GM23338 (cell line): ENCODE measurements at regions not wholly inside any gene's neighbourhood (a gene's known extent, or its start where the extent isn't known, plus 50 kb on each side); places are given as distances from the start of the nearest gene placed in this dataset.

Experiments used
- ATAC-seq: fragments of 200-7000 bp; cut with Tn5 transposase; 3 replicates; pipeline ENCODE4 v1.9.1; 2020
- DNase-seq: peaks from one replicate; pipeline ENCODE4 v3.0.0-alpha.2; 2015; ENCODE audit warnings: low spot score
- H2AFZ ChIP-seq: fragments of 200-600 bp; sonication (generic); 2 replicates; pipeline ENCODE4 v1.8.0; 2016; ENCODE audit warnings: antibody characterized with exemption, mild to moderate bottlenecking, moderate library complexity
- H3F3A ChIP-seq: fragments of 200-600 bp; sonication (generic); replicated peaks from 2 replicates; pipeline ENCODE4 v1.8.0; 2017; ENCODE audit warnings: antibody characterized with exemption, mixed run types, low read depth
- H3K27ac ChIP-seq: fragments of 200-600 bp; sonication (generic); 2 replicates; pipeline ENCODE4 v1.6.1; 2016; ENCODE audit warnings: low read depth
- H3K27me3 ChIP-seq: fragments of 200-600 bp; sonication (generic); 2 replicates; pipeline ENCODE4 v1.8.0; 2016; ENCODE audit warnings: mild to moderate bottlenecking, mixed run types, moderate library complexity; ENCODE audit not compliant: insufficient read depth
- H3K36me3 ChIP-seq: fragments of 200-600 bp; sonication (generic); 2 replicates; pipeline ENCODE4 v1.8.0; 2016; ENCODE audit warnings: mild to moderate bottlenecking; ENCODE audit not compliant: insufficient read depth
- H3K4me1 ChIP-seq: fragments of 200-600 bp; sonication (generic); 2 replicates; pipeline ENCODE4 v1.8.0; 2016; ENCODE audit warnings: mild to moderate bottlenecking, moderate library complexity; ENCODE audit not compliant: insufficient read depth
- H3K4me2 ChIP-seq: fragments of 200-600 bp; sonication (generic); 2 replicates; pipeline ENCODE4 v1.7.1; 2017; ENCODE audit warnings: mixed run types
- H3K4me3 ChIP-seq: fragments of 200-600 bp; sonication (generic); 2 replicates; pipeline ENCODE4 v1.6.1; 2016; ENCODE audit warnings: mixed run types
- H3K79me2 ChIP-seq: fragments of 200-600 bp; sonication (generic); replicated peaks from 2 replicates; pipeline ENCODE4 v1.8.0; 2017; ENCODE audit warnings: mild to moderate bottlenecking; ENCODE audit not compliant: insufficient read depth
- H3K9me2 ChIP-seq: fragments of 200-600 bp; sonication (generic); 2 replicates; pipeline ENCODE4 v1.8.0; 2017; ENCODE audit not compliant: insufficient read depth
- H4K20me1 ChIP-seq: fragments of 200-600 bp; sonication (generic); replicated peaks from 2 replicates; pipeline ENCODE4 v1.8.0; 2017; ENCODE audit warnings: mild to moderate bottlenecking; ENCODE audit not compliant: insufficient read depth
- H3K27ac Mint-ChIP-seq: 2 replicates; pipeline ENCODE4 v1.8.0; 2020; ENCODE audit warnings: inconsistent platforms, mild to moderate bottlenecking, moderate library complexity, mixed read lengths
- H3K27me3 Mint-ChIP-seq: 3 replicates; pipeline ENCODE4 v1.8.0; 2022; ENCODE audit warnings: low read depth, mild to moderate bottlenecking, moderate library complexity, mixed read lengths, inconsistent platforms; ENCODE audit not compliant: insufficient read depth, poor library complexity
- H3K36me3 Mint-ChIP-seq: 3 replicates; pipeline ENCODE4 v1.8.0; 2021; ENCODE audit warnings: low read depth, mild to moderate bottlenecking, inconsistent platforms, moderate library complexity, mixed read lengths
- H3K4me1 Mint-ChIP-seq: 3 replicates; pipeline ENCODE4 v1.8.0; 2020; ENCODE audit warnings: mild to moderate bottlenecking, inconsistent platforms, mixed read lengths
- H3K4me3 Mint-ChIP-seq: 3 replicates; pipeline ENCODE4 v1.8.0; 2021; ENCODE audit warnings: moderate library complexity, mild to moderate bottlenecking, inconsistent platforms, mixed read lengths
- H3K9me3 Mint-ChIP-seq: 3 replicates; pipeline ENCODE4 v1.8.0; 2020; ENCODE audit warnings: moderate library complexity, mild to moderate bottlenecking, inconsistent platforms, mixed read lengths
- CREB1 ChIP-seq: fragments of 250-450 bp; sonication (Bioruptor Pico); IDR thresholded peaks from 2 replicates; pipeline ENCODE4 v1.5.0; 2020; ENCODE audit warnings: low read depth, mild to moderate bottlenecking, moderate library complexity
- EZH2 ChIP-seq: fragments of 200-600 bp; sonication (generic); IDR thresholded peaks from one replicate; pipeline ENCODE4 v1.8.0; 2017; ENCODE audit warnings: antibody characterized with exemption, mild to moderate bottlenecking, low read depth; ENCODE audit not compliant: unreplicated experiment
- EZH2phosphoT487 ChIP-seq: fragments of 200-600 bp; sonication (generic); IDR thresholded peaks from one replicate; pipeline ENCODE4 v1.8.1; 2018; ENCODE audit warnings: antibody characterized with exemption; ENCODE audit not compliant: unreplicated experiment
- JUNB ChIP-seq: IDR thresholded peaks from one replicate; pipeline ENCODE4 v1.6.1; 2016; ENCODE audit warnings: antibody characterized with exemption; ENCODE audit not compliant: unreplicated experiment
- NANOG ChIP-seq: IDR thresholded peaks from 2 replicates; pipeline ENCODE4 v1.6.1; 2016; ENCODE audit warnings: antibody characterized with exemption, borderline replicate concordance
- POLR2AphosphoS5 ChIP-seq: IDR thresholded peaks from 2 replicates; pipeline ENCODE4 v1.6.1; 2016; ENCODE audit warnings: antibody characterized with exemption, low read depth
- STAT1 ChIP-seq: IDR thresholded peaks from one replicate; pipeline ENCODE4 v1.6.1; 2016; ENCODE audit warnings: antibody characterized with exemption; ENCODE audit not compliant: unreplicated experiment
- ZNF114 ChIP-seq: fragments of 250-450 bp; sonication (Bioruptor Pico); IDR thresholded peaks from 2 replicates; pipeline ENCODE4 v1.5.0; 2020; ENCODE audit warnings: mild to moderate bottlenecking, moderate library complexity
- ZNF331 ChIP-seq: fragments of 250-450 bp; sonication (Bioruptor Pico); IDR thresholded peaks from 2 replicates; pipeline ENCODE4 v1.5.0; 2020; ENCODE audit warnings: low read depth, mild to moderate bottlenecking, moderate library complexity
- ZNF462 ChIP-seq: fragments of 250-450 bp; sonication (Bioruptor Pico); IDR thresholded peaks from 2 replicates; pipeline ENCODE4 v1.5.0; 2020; ENCODE audit warnings: mild to moderate bottlenecking, moderate library complexity
- TF ChIP-seq, protein P1 (sequence below), 2 experiments: fragments of 200-600 bp in 1 of 2; sonication (generic) in 1 of 2; conservative IDR thresholded peaks; 2 replicates each; pipeline versions ENCODE4 v1.5.1 to v1.6.1; 2016 to 2017; ENCODE audit warnings: antibody characterized with exemption in 2 of 2, low read depth in 2 of 2, mild to moderate bottlenecking in 2 of 2, moderate library complexity in 1 of 2
- TF ChIP-seq, protein P2 (sequence below): IDR thresholded peaks from one replicate; pipeline ENCODE4 v1.6.1; 2018; ENCODE audit warnings: antibody characterized with exemption; ENCODE audit not compliant: unreplicated experiment

DNA sequence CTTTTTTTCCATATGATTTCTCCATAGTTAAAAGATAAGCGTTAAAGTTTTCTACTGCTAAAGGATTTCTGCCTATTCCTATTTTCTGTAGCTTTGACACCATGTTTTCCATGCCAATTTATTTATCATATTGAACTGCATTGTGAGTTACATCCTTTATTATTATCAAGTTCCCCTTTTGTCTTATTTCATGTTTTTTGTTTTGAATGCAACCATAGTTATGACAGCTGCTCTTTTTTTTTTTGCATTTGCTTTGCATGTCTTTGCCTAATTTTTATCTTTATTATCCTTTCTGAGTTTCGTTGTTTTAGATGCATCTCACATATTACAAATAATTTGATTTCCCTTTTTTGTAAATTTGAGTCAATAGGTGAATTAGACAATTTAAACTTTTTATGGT is 161.5 kb downstream of the DEPDC1B start (continued):
- no peak for TF ChIP-seq ZNF462 (CRISPR knock-in tag)
- TF ChIP-seq ZNF114 (CRISPR knock-in tag), result no peak
- no peak for TF ChIP-seq EZH2
- TF ChIP-seq CREB1 (CRISPR knock-in tag), result no peak

- peaks cover 3% of the 10 kb centered on the region; the same call in 1 of the 2 replicates for H3K4me1 ChIP-seq
- no peaks in the 10 kb centered on the region for H3K9me2 ChIP-seq
- peaks cover 11% of the 10 kb centered on the region for H3K9me3 Mint-ChIP-seq
- peaks cover 16% of the 10 kb centered on the region for H3K4me1 Mint-ChIP-seq
- no peak overlapping the region for H3K4me3 ChIP-seq
- ATAC-seq (no peak), DNase-seq (no peak)
- no peaks in the 10 kb centered on the region for H3K27me3 Mint-ChIP-seq
- H3K27ac ChIP-seq, result no peak overlapping the region
- H2AFZ ChIP-seq, result no peak overlapping the region
- H3K79me2 ChIP-seq, result no peaks in the 10 kb centered on the region
- H3K27me3 ChIP-seq, result no peaks in the 10 kb centered on the region
- H4K20me1 ChIP-seq, result no peaks in the 10 kb centered on the region
- peaks cover 5% of the 10 kb centered on the region for H3K36me3 Mint-ChIP-seq
- H3F3A ChIP-seq, result no peaks in the 10 kb centered on the region
- H3K4me2 ChIP-seq, result no peak overlapping the region
- no peak overlapping the region for H3K27ac Mint-ChIP-seq
- H3K4me3 Mint-ChIP-seq, result no peak overlapping the region
- no peaks in the 10 kb centered on the region for H3K36me3 ChIP-seq
- TF ChIP-seq STAT1 (no peak), POLR2AphosphoS5 (no peak), EZH2phosphoT487 (no peak), ZNF114 (CRISPR knock-in tag) (no peak), NANOG (no peak), ZNF331 (CRISPR knock-in tag) (no peak), EZH2 (no peak), JUNB (no peak), CREB1 (CRISPR knock-in tag) (no peak)
- TF ChIP-seq, protein P1, sequence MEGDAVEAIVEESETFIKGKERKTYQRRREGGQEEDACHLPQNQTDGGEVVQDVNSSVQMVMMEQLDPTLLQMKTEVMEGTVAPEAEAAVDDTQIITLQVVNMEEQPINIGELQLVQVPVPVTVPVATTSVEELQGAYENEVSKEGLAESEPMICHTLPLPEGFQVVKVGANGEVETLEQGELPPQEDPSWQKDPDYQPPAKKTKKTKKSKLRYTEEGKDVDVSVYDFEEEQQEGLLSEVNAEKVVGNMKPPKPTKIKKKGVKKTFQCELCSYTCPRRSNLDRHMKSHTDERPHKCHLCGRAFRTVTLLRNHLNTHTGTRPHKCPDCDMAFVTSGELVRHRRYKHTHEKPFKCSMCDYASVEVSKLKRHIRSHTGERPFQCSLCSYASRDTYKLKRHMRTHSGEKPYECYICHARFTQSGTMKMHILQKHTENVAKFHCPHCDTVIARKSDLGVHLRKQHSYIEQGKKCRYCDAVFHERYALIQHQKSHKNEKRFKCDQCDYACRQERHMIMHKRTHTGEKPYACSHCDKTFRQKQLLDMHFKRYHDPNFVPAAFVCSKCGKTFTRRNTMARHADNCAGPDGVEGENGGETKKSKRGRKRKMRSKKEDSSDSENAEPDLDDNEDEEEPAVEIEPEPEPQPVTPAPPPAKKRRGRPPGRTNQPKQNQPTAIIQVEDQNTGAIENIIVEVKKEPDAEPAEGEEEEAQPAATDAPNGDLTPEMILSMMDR (conservative IDR thresholded peaks at IDR 0.05; ENCODE audit: low read depth in 2 of 2), result no peak
- TF ChIP-seq, protein P2, sequence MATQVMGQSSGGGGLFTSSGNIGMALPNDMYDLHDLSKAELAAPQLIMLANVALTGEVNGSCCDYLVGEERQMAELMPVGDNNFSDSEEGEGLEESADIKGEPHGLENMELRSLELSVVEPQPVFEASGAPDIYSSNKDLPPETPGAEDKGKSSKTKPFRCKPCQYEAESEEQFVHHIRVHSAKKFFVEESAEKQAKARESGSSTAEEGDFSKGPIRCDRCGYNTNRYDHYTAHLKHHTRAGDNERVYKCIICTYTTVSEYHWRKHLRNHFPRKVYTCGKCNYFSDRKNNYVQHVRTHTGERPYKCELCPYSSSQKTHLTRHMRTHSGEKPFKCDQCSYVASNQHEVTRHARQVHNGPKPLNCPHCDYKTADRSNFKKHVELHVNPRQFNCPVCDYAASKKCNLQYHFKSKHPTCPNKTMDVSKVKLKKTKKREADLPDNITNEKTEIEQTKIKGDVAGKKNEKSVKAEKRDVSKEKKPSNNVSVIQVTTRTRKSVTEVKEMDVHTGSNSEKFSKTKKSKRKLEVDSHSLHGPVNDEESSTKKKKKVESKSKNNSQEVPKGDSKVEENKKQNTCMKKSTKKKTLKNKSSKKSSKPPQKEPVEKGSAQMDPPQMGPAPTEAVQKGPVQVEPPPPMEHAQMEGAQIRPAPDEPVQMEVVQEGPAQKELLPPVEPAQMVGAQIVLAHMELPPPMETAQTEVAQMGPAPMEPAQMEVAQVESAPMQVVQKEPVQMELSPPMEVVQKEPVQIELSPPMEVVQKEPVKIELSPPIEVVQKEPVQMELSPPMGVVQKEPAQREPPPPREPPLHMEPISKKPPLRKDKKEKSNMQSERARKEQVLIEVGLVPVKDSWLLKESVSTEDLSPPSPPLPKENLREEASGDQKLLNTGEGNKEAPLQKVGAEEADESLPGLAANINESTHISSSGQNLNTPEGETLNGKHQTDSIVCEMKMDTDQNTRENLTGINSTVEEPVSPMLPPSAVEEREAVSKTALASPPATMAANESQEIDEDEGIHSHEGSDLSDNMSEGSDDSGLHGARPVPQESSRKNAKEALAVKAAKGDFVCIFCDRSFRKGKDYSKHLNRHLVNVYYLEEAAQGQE, result no peak
These were observed 164.0 kb downstream of the DEPDC1B start for GRCh38 chr5:60535951-60536350.
